DND-41 (cell line): ENCODE measurements at regions not wholly inside any gene's neighbourhood (a gene's known extent, or its start where the extent isn't known, plus 50 kb on each side); places are given as distances from the start of the nearest gene placed in this dataset.

Source experiments
- CTCF ChIP-seq: IDR thresholded peaks from 2 replicates; pipeline ENCODE4 v1.5.1; 2012; ENCODE audit warnings: borderline replicate concordance, low read length, moderate library complexity, mild to moderate bottlenecking; ENCODE audit not compliant: poor library complexity, severe bottlenecking; ENCODE audit errors: extremely low read depth
- EZH2 ChIP-seq: IDR thresholded peaks from 3 replicates; pipeline ENCODE4 v1.6.1; 2012; ENCODE audit warnings: borderline replicate concordance, low read depth, mild to moderate bottlenecking, moderate library complexity, low read length, inconsistent platforms; ENCODE audit not compliant: severe bottlenecking

- TF ChIP-seq CTCF = no peak
- TF ChIP-seq EZH2 = no peak
Observed at GRCh38 chr18:10228326-10228725, 226.1 kb upstream of the APCDD1 start.
